BLaER1 treated with 17β-estradiol and CSF1 and Interleukin-3, amounts not matched to agents 10 nM and 100 nM (cell line): ENCODE measurements at regions not wholly inside any gene's neighbourhood (a gene's known extent, or its start where the extent isn't known, plus 50 kb on each side); places are given as distances from the start of the nearest gene placed in this dataset.

Experiments
- H3K27ac ChIP-seq, 11 experiments: shearing (Covaris generic); formaldehyde crosslinking; 2 replicates each; pipeline ENCODE4 v1.8.1; 2022
- H3K27me3 ChIP-seq, 11 experiments: shearing (Covaris generic); formaldehyde crosslinking; 2 replicates each; pipeline ENCODE4 v1.8.1; 2022
- H3K36me3 ChIP-seq, 11 experiments: shearing (Covaris generic); formaldehyde crosslinking; 2 replicates each; pipeline ENCODE4 v1.8.1; 2022
- H3K4me1 ChIP-seq, 10 experiments: shearing (Covaris generic); formaldehyde crosslinking; 2 replicates each; pipeline ENCODE4 v1.8.1; 2022
- H3K4me2 ChIP-seq, 11 experiments: shearing (Covaris generic); formaldehyde crosslinking; 2 replicates each; pipeline ENCODE4 v1.8.1; 2022
- H3K4me3 ChIP-seq, 10 experiments: shearing (Covaris generic); formaldehyde crosslinking; 2 replicates each; pipeline ENCODE4 v1.8.1; 2022
- H3K9ac ChIP-seq, 11 experiments: shearing (Covaris generic); formaldehyde crosslinking; 2 replicates each; pipeline ENCODE4 v1.8.1; 2022
- H3K9me3 ChIP-seq, 11 experiments: shearing (Covaris generic); formaldehyde crosslinking; replicated peaks in 1 of 11; 2 replicates each; pipeline ENCODE4 v1.8.1; 2022
- H4K20me1 ChIP-seq, 11 experiments: shearing (Covaris generic); formaldehyde crosslinking; 2 replicates each; pipeline ENCODE4 v1.8.1; 2022
- Cebpa-rat ChIP-seq, 11 experiments: shearing (Covaris generic); IDR thresholded peaks; 2 replicates each; pipeline ENCODE4 v1.8.1; 2022

DNA sequence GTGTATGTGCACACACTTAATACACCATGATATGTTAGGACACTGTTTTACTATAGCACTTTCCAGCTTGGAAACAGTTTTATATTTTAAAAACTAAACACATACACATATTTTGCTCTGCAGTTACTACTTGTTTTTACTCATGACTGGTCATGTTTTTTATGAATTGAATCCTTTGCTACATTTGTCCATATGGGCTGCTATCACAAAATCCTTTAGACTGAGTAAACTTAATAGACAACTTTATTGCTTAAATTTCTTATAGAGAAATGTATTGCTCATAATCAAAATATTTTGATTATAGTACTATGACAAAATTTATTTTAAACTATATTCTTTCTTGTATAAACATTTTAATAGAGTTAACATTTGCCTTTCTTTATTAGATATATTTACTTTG is 314.8 kb downstream of the RBM43 start:
- Histone ChIP-seq H3K27me3 (no peaks in the 10 kb centered on the region), H3K27ac (no peak overlapping the region), H3K4me1 (no peaks in the 10 kb centered on the region), H3K9ac (no peak overlapping the region), H3K9me3 (peaks cover 0 to 9% (median 0%) of the 10 kb centered on the region in 11 experiments; a peak in 4 of 22 replicates), H3K4me3 (no peak overlapping the region), H3K36me3 (no peaks in the 10 kb centered on the region), H4K20me1 (no peaks in the 10 kb centered on the region), H3K4me2 (no peak overlapping the region)
- no peak for TF ChIP-seq Cebpa-rat (IDR thresholded peaks at IDR 0.05)

DNA sequence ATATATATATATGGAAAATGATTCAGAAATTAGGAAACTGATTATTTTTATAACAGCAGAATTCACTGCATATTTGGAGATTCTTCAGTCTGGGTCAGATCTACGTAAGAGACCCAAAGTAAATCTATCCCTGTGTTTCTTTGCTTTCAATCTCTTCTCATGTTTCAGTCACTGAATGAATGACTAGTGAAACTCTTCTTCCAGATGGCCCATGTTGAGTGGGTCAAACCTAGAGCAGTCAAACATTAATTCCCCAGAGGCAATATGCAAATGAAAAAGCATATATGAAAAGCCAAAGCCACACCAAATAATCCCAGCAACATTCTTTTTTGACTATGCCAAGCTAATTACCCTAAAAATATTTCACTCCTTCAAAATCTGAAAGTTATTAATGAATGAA is 317.3 kb downstream of the RBM43 start:
- H3K36me3 ChIP-seq: no peaks in the 10 kb centered on the region
- no peak overlapping the region for H3K9ac ChIP-seq
- H3K4me1 ChIP-seq: no peaks in the 10 kb centered on the region
- no peaks in the 10 kb centered on the region for H3K9me3 ChIP-seq
- H3K4me3 ChIP-seq: no peak overlapping the region
- no peak overlapping the region for H3K27ac ChIP-seq
- H3K4me2 ChIP-seq: no peak overlapping the region
- H3K27me3 ChIP-seq: no peaks in the 10 kb centered on the region
- TF ChIP-seq Cebpa-rat (IDR thresholded peaks at IDR 0.05): no peak
- no peaks in the 10 kb centered on the region for H4K20me1 ChIP-seq

DNA sequence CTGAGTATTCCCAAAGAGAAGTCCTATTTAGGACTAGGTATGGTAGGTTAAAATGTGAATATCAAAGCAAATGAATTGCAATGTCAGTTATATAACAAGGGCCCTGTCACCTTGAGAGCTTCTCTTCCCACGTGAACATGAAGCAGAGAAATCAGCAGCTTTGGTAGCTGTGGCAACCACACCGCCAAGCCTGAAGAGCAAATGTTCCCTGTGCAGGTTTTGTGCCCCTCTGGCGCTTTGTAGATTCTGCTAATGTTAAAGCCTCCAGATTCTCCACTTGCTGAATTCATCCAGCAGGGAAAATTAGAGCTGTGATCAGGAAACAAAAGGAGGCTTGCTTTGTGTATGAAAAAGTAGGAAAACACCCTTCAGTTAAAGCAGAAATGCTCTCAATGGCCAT is 322.6 kb downstream of the RBM43 start:
- H3K9ac ChIP-seq: no peak overlapping the region
- no peak for TF ChIP-seq Cebpa-rat (IDR thresholded peaks at IDR 0.05)
- no peaks in the 10 kb centered on the region for H3K9me3 ChIP-seq
- H3K4me2 ChIP-seq: no peak overlapping the region
- H4K20me1 ChIP-seq: no peaks in the 10 kb centered on the region
- no peaks in the 10 kb centered on the region for H3K4me1 ChIP-seq
- H3K36me3 ChIP-seq: no peaks in the 10 kb centered on the region
- no peaks in the 10 kb centered on the region for H3K27me3 ChIP-seq
- no peak overlapping the region for H3K27ac ChIP-seq
- H3K4me3 ChIP-seq: no peak overlapping the region

DNA sequence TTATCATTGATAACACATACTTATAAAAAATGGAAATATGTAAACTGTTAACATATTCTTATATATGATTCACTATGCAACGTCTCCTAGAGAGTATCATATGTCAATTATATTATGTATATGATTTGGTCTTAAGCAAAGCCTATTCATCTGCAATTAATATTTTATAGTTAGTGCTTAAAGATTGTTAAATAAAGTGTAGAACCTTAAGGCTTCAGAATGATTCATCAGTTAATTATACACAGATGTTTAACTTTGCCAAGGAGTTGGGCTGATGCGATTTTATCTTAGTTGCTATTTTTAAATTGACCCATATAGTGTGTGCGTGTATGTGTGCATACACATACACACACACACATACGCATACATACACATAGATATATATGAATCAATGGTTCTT is 323.1 kb downstream of the RBM43 start:
- Histone ChIP-seq H3K27ac (no peak overlapping the region), H3K9ac (no peak overlapping the region), H4K20me1 (no peaks in the 10 kb centered on the region), H3K4me2 (no peak overlapping the region), H3K4me3 (no peak overlapping the region), H3K36me3 (no peaks in the 10 kb centered on the region), H3K9me3 (no peaks in the 10 kb centered on the region), H3K4me1 (no peaks in the 10 kb centered on the region), H3K27me3 (no peaks in the 10 kb centered on the region)
- no peak for TF ChIP-seq Cebpa-rat (IDR thresholded peaks at IDR 0.05)

DNA sequence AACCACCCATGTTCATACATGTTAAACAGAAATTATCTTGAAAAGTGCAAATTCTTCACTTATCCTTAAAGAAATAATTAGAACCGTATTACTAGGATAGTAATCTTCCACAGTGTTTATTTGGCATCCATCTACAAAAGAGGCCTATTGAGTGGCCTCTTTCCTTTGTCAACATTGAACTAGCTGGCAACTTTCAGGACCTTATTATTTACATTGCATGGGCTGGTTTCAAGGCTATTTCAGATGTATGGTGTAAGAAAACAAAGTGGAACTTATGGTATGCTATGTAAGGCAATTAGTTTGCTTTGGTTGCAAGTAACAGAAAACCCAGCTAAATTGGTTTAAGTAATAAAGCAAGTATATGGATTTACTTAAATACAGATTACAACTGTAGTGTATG is 324.6 kb downstream of the RBM43 start:
- H3K27ac ChIP-seq: no peak overlapping the region
- H3K4me2 ChIP-seq: no peak overlapping the region
- no peak overlapping the region for H3K9ac ChIP-seq
- TF ChIP-seq Cebpa-rat (IDR thresholded peaks at IDR 0.05): no peak
- H3K36me3 ChIP-seq: no peaks in the 10 kb centered on the region
- H3K4me3 ChIP-seq: no peak overlapping the region
- H3K4me1 ChIP-seq: no peaks in the 10 kb centered on the region
- no peaks in the 10 kb centered on the region for H4K20me1 ChIP-seq
- H3K9me3 ChIP-seq: no peaks in the 10 kb centered on the region
- H3K27me3 ChIP-seq: no peaks in the 10 kb centered on the region

DNA sequence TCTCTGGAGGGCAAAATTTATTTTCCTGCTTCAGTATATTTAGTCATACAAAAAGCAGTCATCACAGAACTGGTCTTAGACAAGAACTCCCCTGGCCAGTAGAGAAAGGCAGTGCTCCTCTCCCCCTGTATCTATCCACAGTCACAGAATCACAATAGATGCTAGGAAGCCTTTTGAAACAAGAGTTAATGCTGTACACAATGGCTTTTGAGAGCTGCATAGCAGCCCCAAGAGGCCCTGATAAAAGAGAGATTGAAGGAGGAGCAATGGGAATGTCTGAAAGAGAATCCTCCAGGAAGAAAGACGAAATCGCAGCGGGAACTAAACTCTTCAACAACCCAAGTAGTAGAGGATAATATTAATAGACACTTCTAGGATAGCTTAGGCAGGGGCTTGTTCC is 330.2 kb downstream of the RBM43 start:
- Histone ChIP-seq H3K4me2 (no peak overlapping the region), H3K36me3 (no peaks in the 10 kb centered on the region), H3K9ac (no peak overlapping the region), H3K4me3 (no peak overlapping the region), H3K9me3 (no peaks in the 10 kb centered on the region), H3K4me1 (no peaks in the 10 kb centered on the region), H3K27me3 (no peaks in the 10 kb centered on the region), H3K27ac (no peak overlapping the region), H4K20me1 (no peaks in the 10 kb centered on the region)
- no peak for TF ChIP-seq Cebpa-rat (IDR thresholded peaks at IDR 0.05)

DNA sequence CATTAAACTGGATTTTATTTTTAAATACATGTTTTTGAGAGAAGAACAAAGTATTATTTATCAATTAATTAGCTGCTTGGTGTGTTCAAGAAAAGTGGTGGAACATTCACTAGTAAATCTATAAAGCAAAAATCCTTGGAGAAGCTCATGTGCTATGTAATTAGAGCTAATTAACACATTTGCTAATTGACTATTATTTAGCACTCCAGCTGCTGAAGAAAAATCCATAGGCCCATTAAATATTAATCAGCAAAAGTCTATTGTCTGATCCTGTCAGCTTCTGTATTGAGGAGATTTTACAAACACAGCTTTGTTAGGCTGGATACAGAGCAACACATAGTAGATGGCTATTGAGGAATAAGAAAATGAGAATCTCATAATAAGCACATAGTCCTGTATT is 336.1 kb downstream of the RBM43 start:
- Histone ChIP-seq H3K36me3 (no peaks in the 10 kb centered on the region), H3K9ac (no peak overlapping the region), H3K4me1 (no peaks in the 10 kb centered on the region), H3K27me3 (no peaks in the 10 kb centered on the region), H3K9me3 (no peaks in the 10 kb centered on the region), H3K4me3 (no peak overlapping the region), H4K20me1 (no peaks in the 10 kb centered on the region), H3K4me2 (no peak overlapping the region), H3K27ac (no peak overlapping the region)
- TF ChIP-seq Cebpa-rat (IDR thresholded peaks at IDR 0.05): no peak

DNA sequence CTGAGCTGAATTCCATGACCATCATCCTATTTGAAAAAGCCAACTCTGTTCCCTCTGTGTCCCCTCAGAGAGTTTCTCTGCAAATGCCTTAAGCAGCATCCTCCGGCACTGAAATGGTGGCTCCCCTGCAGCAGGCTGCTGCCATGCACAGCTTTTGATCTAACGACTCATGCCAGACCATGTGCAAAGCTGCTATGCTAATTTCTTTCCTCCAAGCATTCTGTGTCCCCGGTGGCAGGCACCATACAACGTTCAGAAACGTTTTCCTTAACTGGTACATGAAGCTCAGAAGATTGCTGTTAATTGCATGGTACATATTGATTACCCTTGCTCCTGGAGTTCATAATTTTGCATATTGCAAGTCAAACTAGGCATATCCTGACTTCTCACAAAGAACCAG is 336.8 kb downstream of the RBM43 start:
- Histone ChIP-seq H3K36me3 (no peaks in the 10 kb centered on the region), H3K27ac (no peak overlapping the region), H3K9me3 (no peaks in the 10 kb centered on the region)

DNA sequence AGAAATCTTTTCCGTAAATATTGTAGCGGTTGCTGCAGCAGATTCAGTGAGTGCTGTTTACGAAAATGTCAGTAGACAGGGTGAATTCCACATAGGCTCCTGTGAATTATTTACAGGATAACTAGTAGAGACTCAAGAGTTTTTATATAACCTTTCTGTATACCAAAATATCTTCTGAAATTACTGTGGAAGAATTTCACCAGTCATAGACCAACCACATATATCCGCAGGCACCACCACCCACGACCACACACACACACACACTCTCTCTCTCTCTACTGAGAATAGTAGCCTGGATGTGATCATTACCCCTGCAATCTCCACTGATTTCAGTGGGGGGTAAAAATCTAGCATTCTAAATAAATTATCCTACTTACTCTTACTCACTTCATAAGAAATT is 341.8 kb downstream of the RBM43 start:
- Histone ChIP-seq H3K9ac (no peak overlapping the region), H3K4me2 (no peak overlapping the region), H3K9me3 (no peaks in the 10 kb centered on the region), H4K20me1 (no peaks in the 10 kb centered on the region), H3K4me3 (no peak overlapping the region), H3K27ac (no peak overlapping the region), H3K4me1 (no peaks in the 10 kb centered on the region), H3K27me3 (no peaks in the 10 kb centered on the region), H3K36me3 (no peaks in the 10 kb centered on the region)
- TF ChIP-seq Cebpa-rat (IDR thresholded peaks at IDR 0.05): no peak

More for the DNA sequence above, 336.8 kb downstream of the RBM43 start:
- H3K4me2 ChIP-seq: no peak overlapping the region
- H3K27me3 ChIP-seq: no peaks in the 10 kb centered on the region
- no peak overlapping the region for H3K4me3 ChIP-seq
- no peak overlapping the region for H3K9ac ChIP-seq
- no peaks in the 10 kb centered on the region for H4K20me1 ChIP-seq
- no peaks in the 10 kb centered on the region for H3K4me1 ChIP-seq
- no peak for TF ChIP-seq Cebpa-rat (IDR thresholded peaks at IDR 0.05)

DNA sequence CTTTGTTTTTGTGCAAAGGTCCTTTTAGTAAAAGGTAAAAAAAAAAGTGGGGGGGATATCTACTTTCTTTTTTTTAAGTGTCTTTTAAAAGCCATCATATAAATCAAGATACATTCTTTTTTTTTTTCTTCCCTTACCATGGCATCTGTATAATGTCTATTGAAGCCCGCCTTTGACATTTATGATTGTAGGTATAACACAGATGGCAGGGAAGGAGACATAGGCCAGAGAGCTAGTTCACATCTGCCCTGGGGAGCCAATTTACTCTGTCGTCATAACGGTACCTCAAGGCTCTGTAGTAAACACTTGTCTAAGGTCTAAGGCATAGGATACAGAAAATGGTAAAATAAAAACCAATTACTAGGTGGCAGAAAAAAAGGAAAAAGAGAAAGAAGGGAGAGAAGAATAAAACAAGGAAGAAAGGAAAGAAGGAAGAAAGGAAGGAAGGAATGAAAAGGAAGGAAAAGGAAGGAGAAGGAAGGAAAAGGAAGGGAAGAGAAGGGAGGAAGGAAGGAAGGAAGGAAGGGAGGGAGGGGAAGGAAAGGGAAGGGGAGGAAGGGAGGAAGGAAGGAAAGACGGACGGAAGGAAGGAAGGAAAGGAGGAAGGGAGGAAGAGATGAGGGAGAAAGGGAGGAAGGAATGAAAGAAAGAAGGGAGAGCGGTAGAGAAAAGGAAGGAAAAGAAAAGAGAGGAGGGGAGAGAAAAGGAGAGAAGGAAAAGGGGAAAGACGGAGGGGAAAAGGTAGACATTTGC is 343.5 kb downstream of the RBM43 start:
- Histone ChIP-seq H3K4me1 (no peaks in the 10 kb centered on the region), H3K9me3 (no peaks in the 10 kb centered on the region), H3K36me3 (no peaks in the 10 kb centered on the region), H4K20me1 (no peaks in the 10 kb centered on the region), H3K4me2 (no peak overlapping the region), H3K4me3 (no peak overlapping the region), H3K27ac (no peak overlapping the region), H3K9ac (no peak overlapping the region), H3K27me3 (no peaks in the 10 kb centered on the region)
- TF ChIP-seq Cebpa-rat (IDR thresholded peaks at IDR 0.05): no peak
